IgD-negative memory B cell (primary cell): ENCODE measurements at regions not wholly inside any gene's neighbourhood (a gene's known extent, or its start where the extent isn't known, plus 50 kb on each side); places are given as distances from the start of the nearest gene placed in this dataset.

Experiments
- H3K27ac Mint-ChIP-seq, 3 donors: one replicate each; pipeline ENCODE4 v1.8.0; 2020 to 2022; ENCODE audit warnings: mild to moderate bottlenecking in 3 of 3, mixed read lengths in 3 of 3, moderate library complexity in 1 of 3
- H3K27me3 Mint-ChIP-seq: one replicate; pipeline ENCODE4 v1.8.0; 2021; ENCODE audit warnings: mixed read lengths
- H3K36me3 Mint-ChIP-seq: one replicate; pipeline ENCODE4 v1.8.0; 2020; ENCODE audit warnings: mild to moderate bottlenecking, mixed read lengths
- H3K4me1 Mint-ChIP-seq, 3 donors: one replicate each; pipeline ENCODE4 v1.8.0; 2020 to 2022; ENCODE audit warnings: mixed read lengths in 3 of 3, mild to moderate bottlenecking in 1 of 3
- H3K4me3 Mint-ChIP-seq, 4 donors: one replicate each; pipeline ENCODE4 v1.8.0; 2020 to 2022; ENCODE audit warnings: mild to moderate bottlenecking in 4 of 4, mixed read lengths in 4 of 4, moderate library complexity in 3 of 4
- H3K9me3 Mint-ChIP-seq, 3 donors: one replicate each; pipeline ENCODE4 v1.8.0; 2020 to 2021; ENCODE audit warnings: mixed read lengths in 3 of 3, mild to moderate bottlenecking in 1 of 3

GRCh38 chr12:19074700-19075099 is 54.8 kb upstream of the PLEKHA5 start:
- Mint-ChIP-seq H3K4me1 (no peaks in the 10 kb centered on the region), H3K4me3 (no peak overlapping the region), H3K36me3 (no peaks in the 10 kb centered on the region), H3K27me3 (peaks cover 1% of the 10 kb centered on the region), H3K27ac (no peak overlapping the region), H3K9me3 (peaks cover 0 to 1% (median 0%) of the 10 kb centered on the region in 3 donors)

- H3K4me1 Mint-ChIP-seq, result no peaks in the 10 kb centered on the region
- H3K27ac Mint-ChIP-seq, result no peak overlapping the region
- no peaks in the 10 kb centered on the region for H3K27me3 Mint-ChIP-seq
- no peaks in the 10 kb centered on the region for H3K36me3 Mint-ChIP-seq
- H3K9me3 Mint-ChIP-seq, result peaks cover 0 to 3% (median 2%) of the 10 kb centered on the region in 3 donors
- H3K4me3 Mint-ChIP-seq, result no peak overlapping the region
These were observed 53.7 kb upstream of the PLEKHA5 start for GRCh38 chr12:19075711-19076340.
